Activated T-helper 2 cell treated with anti-CD3 and anti-CD28 coated beads, Interferon-gamma antibody, Interleukin-2, Interleukin-4, amounts not matched to agents 10 μg/mL and 5 μg/mL and 100 μg/mL, durations not matched to agents 14 hours and 24 hours and 36 hours (primary cell): ENCODE measurements at regions not wholly inside any gene's neighbourhood (a gene's known extent, or its start where the extent isn't known, plus 50 kb on each side); places are given as distances from the start of the nearest gene placed in this dataset.

Source experiments
- DNase-seq: peaks from one replicate; pipeline ENCODE4 v3.0.0; 2021; ENCODE audit warnings: low spot score
- H3K27ac Mint-ChIP-seq: one replicate; pipeline ENCODE4 v1.8.0; 2021; ENCODE audit warnings: mixed read lengths
- H3K27me3 Mint-ChIP-seq: one replicate; pipeline ENCODE4 v1.8.0; 2021; ENCODE audit warnings: low read depth, mixed read lengths
- H3K36me3 Mint-ChIP-seq: one replicate; pipeline ENCODE4 v1.8.0; 2021; ENCODE audit warnings: low read depth, mixed read lengths
- H3K4me1 Mint-ChIP-seq: one replicate; pipeline ENCODE4 v1.8.0; 2021; ENCODE audit warnings: low read depth, mixed read lengths
- H3K4me3 Mint-ChIP-seq: one replicate; pipeline ENCODE4 v1.8.0; 2021; ENCODE audit warnings: low read depth, mild to moderate bottlenecking, moderate library complexity, mixed read lengths
- H3K9me3 Mint-ChIP-seq: one replicate; pipeline ENCODE4 v1.8.0; 2021; ENCODE audit warnings: mixed read lengths
- intact Hi-C: fragments of 100-400 bp; cut with micrococcal nuclease; formaldehyde crosslinking; loops from one replicate; pipeline ENCODE4 v1.15.1; 2023

- H3K4me1 Mint-ChIP-seq, result no peaks in the 10 kb centered on the region
- H3K27ac Mint-ChIP-seq, result no peak overlapping the region
- H3K9me3 Mint-ChIP-seq, result no peaks in the 10 kb centered on the region
- no peaks in the 10 kb centered on the region for H3K36me3 Mint-ChIP-seq
- H3K4me3 Mint-ChIP-seq, result no peak overlapping the region
- DNase-seq, result no peak
- intact Hi-C loops, result no loop called here
- no peaks in the 10 kb centered on the region for H3K27me3 Mint-ChIP-seq
Observed at GRCh38 chr3:182565916-182566796, 227.1 kb upstream of the ATP11B start.

DNA sequence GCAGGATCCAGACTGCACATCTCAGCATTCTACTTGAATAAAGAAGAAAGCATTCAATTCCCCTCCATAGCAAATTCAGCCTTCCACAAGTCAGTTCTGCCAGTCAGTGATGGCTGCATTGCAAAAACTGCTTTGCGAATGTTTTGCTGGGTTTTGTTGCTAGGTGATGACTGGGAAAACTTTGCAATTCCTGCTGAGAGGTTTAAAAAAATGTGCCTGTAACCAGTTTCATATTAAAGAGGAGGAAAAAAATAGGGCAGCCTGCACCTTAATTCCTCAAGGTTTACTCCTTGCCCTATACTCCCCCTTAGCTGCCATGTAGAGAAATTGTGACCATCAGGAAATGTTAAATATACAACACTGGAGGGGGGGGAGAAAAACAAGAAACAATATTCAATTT lies 225.6 kb upstream of the ATP11B start:
- Mint-ChIP-seq H3K4me1 (no peaks in the 10 kb centered on the region), H3K9me3 (no peaks in the 10 kb centered on the region), H3K4me3 (no peak overlapping the region), H3K36me3 (no peaks in the 10 kb centered on the region), H3K27me3 (no peaks in the 10 kb centered on the region), H3K27ac (no peak overlapping the region)
- no peak for DNase-seq
- intact Hi-C loops, result no loop called here

GRCh38 chr3:182568261-182568660 lies 225.0 kb upstream of the ATP11B start:
- H3K36me3 Mint-ChIP-seq, result no peaks in the 10 kb centered on the region
- H3K9me3 Mint-ChIP-seq, result peaks cover under 1% of the 10 kb centered on the region
- no peaks in the 10 kb centered on the region for H3K27me3 Mint-ChIP-seq
- intact Hi-C loops, result no loop called here
- H3K4me3 Mint-ChIP-seq, result no peak overlapping the region
- no peaks in the 10 kb centered on the region for H3K4me1 Mint-ChIP-seq
- no peak for DNase-seq
- H3K27ac Mint-ChIP-seq, result no peak overlapping the region

DNA sequence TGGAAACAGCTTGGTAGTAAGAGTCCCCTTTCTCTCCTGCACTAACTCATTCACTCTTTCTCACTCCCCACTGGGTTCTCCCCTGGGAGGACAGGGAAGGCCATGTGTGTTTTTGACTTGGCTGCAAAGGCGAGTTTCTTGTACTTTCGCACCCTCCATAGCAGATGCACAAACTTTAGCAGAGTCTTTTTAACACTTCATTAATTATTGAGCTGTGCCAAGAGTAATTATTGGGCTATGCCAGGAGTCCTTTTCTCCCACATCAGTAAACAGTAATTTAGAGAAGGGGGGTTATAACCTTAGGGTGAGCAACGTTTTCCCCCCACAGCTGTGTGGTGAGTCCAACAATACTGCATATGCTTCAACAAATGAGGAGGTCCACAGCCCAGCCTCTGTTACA lies 224.4 kb upstream of the ATP11B start:
- Mint-ChIP-seq H3K27me3 (no peaks in the 10 kb centered on the region), H3K36me3 (no peaks in the 10 kb centered on the region), H3K4me1 (no peaks in the 10 kb centered on the region), H3K4me3 (no peak overlapping the region), H3K9me3 (peaks cover 6% of the 10 kb centered on the region), H3K27ac (no peak overlapping the region)
- no peak for DNase-seq
- intact Hi-C loops, result no loop called here

GRCh38 chr3:182570946-182571594 lies 222.2 kb upstream of the ATP11B start:
- intact Hi-C loops, result no loop called here
- Mint-ChIP-seq H3K27me3 (no peaks in the 10 kb centered on the region), H3K4me1 (no peaks in the 10 kb centered on the region), H3K9me3 (peaks cover 13% of the 10 kb centered on the region), H3K36me3 (no peaks in the 10 kb centered on the region), H3K4me3 (no peak overlapping the region), H3K27ac (no peak overlapping the region)
- DNase-seq, result no peak

- H3K4me1 Mint-ChIP-seq, result no peaks in the 10 kb centered on the region
- H3K4me3 Mint-ChIP-seq, result no peak overlapping the region
- peaks cover 13% of the 10 kb centered on the region for H3K9me3 Mint-ChIP-seq
- intact Hi-C loops, result no loop called here
- no peaks in the 10 kb centered on the region for H3K27me3 Mint-ChIP-seq
- DNase-seq, result no peak
- no peak overlapping the region for H3K27ac Mint-ChIP-seq
- no peaks in the 10 kb centered on the region for H3K36me3 Mint-ChIP-seq
Observed at GRCh38 chr3:182575941-182576340, 217.4 kb upstream of the ATP11B start.

GRCh38 chr3:182583545-182583944 lies 209.8 kb upstream of the ATP11B start:
- Mint-ChIP-seq H3K36me3 (no peaks in the 10 kb centered on the region), H3K9me3 (no peaks in the 10 kb centered on the region), H3K4me1 (no peaks in the 10 kb centered on the region), H3K27me3 (no peaks in the 10 kb centered on the region), H3K4me3 (no peak overlapping the region), H3K27ac (no peak overlapping the region)
- DNase-seq, result no peak
- intact Hi-C loops, result no loop called here

DNA sequence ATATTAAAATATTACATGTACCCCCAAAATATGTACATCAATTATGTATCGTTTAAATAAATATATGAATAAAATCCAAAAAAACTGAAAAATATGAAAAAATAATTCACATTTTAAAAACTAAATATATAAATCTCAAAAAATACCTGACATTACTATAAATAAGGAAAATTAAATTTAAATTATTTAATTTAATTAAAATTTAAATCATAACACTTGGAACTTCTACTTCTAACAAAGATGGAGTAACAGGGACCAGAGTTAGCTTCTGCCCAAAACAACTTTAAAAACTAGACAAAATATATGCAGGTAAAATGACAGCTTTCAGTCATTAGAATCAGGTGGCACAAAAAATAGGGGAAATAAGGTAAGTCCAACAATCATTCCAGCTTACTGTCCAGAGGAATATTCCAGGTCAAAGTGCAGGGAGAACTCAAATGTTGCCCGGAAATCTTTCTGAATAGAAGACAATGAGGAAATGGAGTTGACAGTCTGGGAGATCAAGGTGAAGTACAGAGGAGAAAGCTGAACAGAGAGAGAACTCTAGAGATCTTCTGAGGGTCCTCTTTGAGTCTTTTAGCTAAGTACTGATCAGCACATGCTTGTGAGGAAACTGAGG lies 207.7 kb upstream of the ATP11B start:
- no peaks in the 10 kb centered on the region for H3K4me1 Mint-ChIP-seq
- no peaks in the 10 kb centered on the region for H3K9me3 Mint-ChIP-seq
- no peaks in the 10 kb centered on the region for H3K36me3 Mint-ChIP-seq
- no peak overlapping the region for H3K4me3 Mint-ChIP-seq
- intact Hi-C loops, result no loop called here
- DNase-seq, result no peak
- H3K27ac Mint-ChIP-seq, result no peak overlapping the region
- H3K27me3 Mint-ChIP-seq, result no peaks in the 10 kb centered on the region

DNA sequence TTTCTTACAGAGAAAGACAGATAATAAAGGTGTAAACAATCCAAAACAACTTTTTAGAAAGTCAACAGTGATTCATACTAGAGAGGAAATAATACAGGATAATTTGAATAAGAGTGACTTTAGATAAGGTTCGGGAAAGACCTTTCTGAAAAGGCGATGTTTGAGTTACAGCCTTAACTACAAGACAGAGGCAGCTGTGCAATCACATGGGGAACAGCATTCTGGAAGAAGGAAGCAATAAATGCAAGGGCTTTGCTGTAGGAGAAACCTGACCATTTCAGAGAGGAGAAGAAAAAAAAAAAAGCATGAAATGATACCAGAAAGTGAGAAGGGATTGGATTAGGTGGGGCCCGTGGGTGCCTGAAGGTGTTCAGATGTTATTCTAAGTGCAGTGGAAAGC lies 200.6 kb upstream of the ATP11B start:
- H3K27ac Mint-ChIP-seq, result no peak overlapping the region
- DNase-seq, result no peak
- H3K9me3 Mint-ChIP-seq, result no peaks in the 10 kb centered on the region
- H3K27me3 Mint-ChIP-seq, result no peaks in the 10 kb centered on the region
- intact Hi-C loops, result no loop called here
- H3K4me1 Mint-ChIP-seq, result no peaks in the 10 kb centered on the region
- H3K36me3 Mint-ChIP-seq, result no peaks in the 10 kb centered on the region
- H3K4me3 Mint-ChIP-seq, result no peak overlapping the region

- no peak for DNase-seq
- Mint-ChIP-seq H3K27ac (no peak overlapping the region), H3K9me3 (no peaks in the 10 kb centered on the region), H3K36me3 (no peaks in the 10 kb centered on the region), H3K4me1 (no peaks in the 10 kb centered on the region), H3K27me3 (no peaks in the 10 kb centered on the region), H3K4me3 (no peak overlapping the region)
- intact Hi-C loops, result no loop called here
Observed at GRCh38 chr3:182596676-182597410, 196.5 kb upstream of the ATP11B start.

DNA sequence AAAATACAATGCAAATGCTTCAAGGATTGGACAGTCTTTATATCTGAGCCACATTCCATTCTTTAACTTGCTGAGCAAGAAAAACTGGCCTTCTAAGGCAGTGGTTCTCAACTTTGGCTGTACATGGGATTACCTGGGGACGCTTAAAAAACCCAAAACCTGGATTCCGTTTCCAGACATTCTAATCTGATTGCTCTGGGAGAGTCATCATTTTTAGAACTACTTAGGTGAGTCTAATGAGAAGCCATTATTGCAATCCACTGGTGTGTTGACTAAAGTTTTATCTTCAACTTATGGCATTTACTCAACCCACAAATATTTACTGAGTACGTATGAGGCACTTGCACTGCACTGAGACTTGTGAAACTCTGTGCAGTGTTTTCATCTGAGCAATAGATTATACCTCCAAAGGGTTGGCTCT lies 195.7 kb upstream of the ATP11B start:
- no peaks in the 10 kb centered on the region for H3K36me3 Mint-ChIP-seq
- H3K4me3 Mint-ChIP-seq, result no peak overlapping the region
- H3K4me1 Mint-ChIP-seq, result no peaks in the 10 kb centered on the region
- no peaks in the 10 kb centered on the region for H3K27me3 Mint-ChIP-seq
- H3K27ac Mint-ChIP-seq, result no peak overlapping the region
- H3K9me3 Mint-ChIP-seq, result no peaks in the 10 kb centered on the region
- intact Hi-C loops, result no loop called here
- DNase-seq, result no peak

- intact Hi-C loops, result no loop called here
- H3K27ac Mint-ChIP-seq, result no peak overlapping the region
Observed at GRCh38 chr3:182601597-182601996, 191.7 kb upstream of the ATP11B start.

More at GRCh38 chr3:182601597-182601996, 191.7 kb upstream of the ATP11B start:
- Mint-ChIP-seq H3K27me3 (peaks cover 1% of the 10 kb centered on the region), H3K36me3 (no peaks in the 10 kb centered on the region), H3K4me1 (no peaks in the 10 kb centered on the region), H3K9me3 (no peaks in the 10 kb centered on the region), H3K4me3 (no peak overlapping the region)
- DNase-seq, result no peak
